ENCODE measurements at regions not wholly inside any gene's neighbourhood (a gene's known extent, or its start where the extent isn't known, plus 50 kb on each side); places are given as distances from the start of the nearest gene placed in this dataset.

- H3K36me3 ChIP-seq (ENCODE audit: control insufficient read depth in 4 of 4, insufficient read depth in 3 of 4, low read depth in 1 of 4, low read length in 3 of 4), result no peaks in the 10 kb centered on the region
- H3K4me1 ChIP-seq (ENCODE audit: control insufficient read depth in 4 of 4, insufficient read depth in 4 of 4, low read length in 3 of 4), result no peaks in the 10 kb centered on the region
- H3K4me3 ChIP-seq (ENCODE audit: low read depth in 1 of 3, low read length in 3 of 3), result no peak overlapping the region
- DNase-seq (ENCODE audit: low spot score), result no peak
- H3K9me3 ChIP-seq (ENCODE audit: control insufficient read depth in 4 of 4, low read length in 3 of 4), result no peaks in the 10 kb centered on the region
- 56% methylated on average over 4 of the region's 4 CpGs for WGBS
- H3K27me3 ChIP-seq (ENCODE audit: control insufficient read depth in 4 of 4, insufficient read depth in 4 of 4, low read length in 3 of 4), result peaks cover 0 to 6% (median 0%) of the 10 kb centered on the region in 4 donors
- TF ChIP-seq NR2F2 (IDR thresholded peaks at IDR 0.05), result no peak
- TF ChIP-seq FOXA2 (IDR thresholded peaks at IDR 0.05), result no peak
- no peak for TF ChIP-seq ATF3 (IDR thresholded peaks at IDR 0.05)
- no peak for TF ChIP-seq HNF4G (IDR thresholded peaks at IDR 0.05)
- TF ChIP-seq ZBTB33 (IDR thresholded peaks at IDR 0.05), result no peak
- TF ChIP-seq JUND (IDR thresholded peaks at IDR 0.05), result no peak
- no peak for TF ChIP-seq REST (IDR thresholded peaks at IDR 0.05)
- TF ChIP-seq RAD21 (IDR thresholded peaks at IDR 0.05), result no peak
- no peak for TF ChIP-seq MAX (IDR thresholded peaks at IDR 0.05)
- no peak for TF ChIP-seq HNF4A (conservative IDR thresholded peaks at IDR 0.05)
- TF ChIP-seq YY1 (IDR thresholded peaks at IDR 0.05), result no peak
- no peak for TF ChIP-seq GABPA (IDR thresholded peaks at IDR 0.05 in 1 of 2, conservative IDR thresholded peaks at IDR 0.05 in 1 of 2)
- TF ChIP-seq CTCF (IDR thresholded peaks at IDR 0.05; ENCODE audit: low read depth, low read length, missing input control), result no peak
- TF ChIP-seq TAF1 (conservative IDR thresholded peaks at IDR 0.05), result no peak
- no peak for TF ChIP-seq SP1 (IDR thresholded peaks at IDR 0.05)
- TF ChIP-seq RXRA (IDR thresholded peaks at IDR 0.05), result no peak
- no peak for TF ChIP-seq EGR1 (IDR thresholded peaks at IDR 0.05; ENCODE audit: low read depth in 2 of 2)
- TF ChIP-seq FOXA1 (IDR thresholded peaks at IDR 0.05), result no peak
- H3K27ac ChIP-seq (ENCODE audit: low read depth in 1 of 2, low read length in 2 of 2), result no peak overlapping the region
- no peak overlapping the region for H3K9ac ChIP-seq (ENCODE audit: low read depth in 1 of 2, low read length in 2 of 2)
Measured at GRCh38 chr21:32965129-32965680, 60.5 kb upstream of the OLIG2 start.
